ENCODE measurements at regions not wholly inside any gene's neighbourhood (a gene's known extent, or its start where the extent isn't known, plus 50 kb on each side); places are given as distances from the start of the nearest gene placed in this dataset.

GRCh38 chr9:78691542-78691941, 394.6 kb downstream of the PSAT1 start:
- TF ChIP-seq POLR2A (IDR thresholded peaks at IDR 0.05) (no peak), CTCF (IDR thresholded peaks at IDR 0.05) (no peak)

Data from stomach (tissue), 4 donors.